ENCODE measurements at regions not wholly inside any gene's neighbourhood (a gene's known extent, or its start where the extent isn't known, plus 50 kb on each side); places are given as distances from the start of the nearest gene placed in this dataset.
"Not testable (repeated sequence)": the region's sequence is repeated elsewhere in the genome, so short reads cannot be mapped to it uniquely, and the experiment has no call there.

DNA sequence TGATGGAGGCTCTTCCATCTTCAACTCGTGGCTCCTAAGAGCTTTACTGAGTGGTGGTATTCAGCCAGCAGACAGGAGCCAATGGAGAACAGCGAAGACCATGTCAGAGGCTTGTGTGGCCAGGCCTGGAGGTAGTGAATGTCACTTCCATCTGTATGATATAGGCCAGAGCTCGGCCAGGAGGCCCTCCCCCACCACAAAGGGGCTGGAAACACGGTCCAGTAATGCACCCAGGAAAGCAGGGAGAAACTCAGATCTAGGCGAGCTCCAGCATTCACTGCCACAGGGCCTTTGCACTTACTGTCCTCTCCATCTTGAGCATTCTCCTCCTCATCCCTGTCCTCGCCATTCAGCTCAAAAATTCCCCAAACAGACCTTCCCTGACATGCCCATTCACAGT is 555.3 kb upstream of the C16orf82 start:
- no peak for DNase-seq

DNA sequence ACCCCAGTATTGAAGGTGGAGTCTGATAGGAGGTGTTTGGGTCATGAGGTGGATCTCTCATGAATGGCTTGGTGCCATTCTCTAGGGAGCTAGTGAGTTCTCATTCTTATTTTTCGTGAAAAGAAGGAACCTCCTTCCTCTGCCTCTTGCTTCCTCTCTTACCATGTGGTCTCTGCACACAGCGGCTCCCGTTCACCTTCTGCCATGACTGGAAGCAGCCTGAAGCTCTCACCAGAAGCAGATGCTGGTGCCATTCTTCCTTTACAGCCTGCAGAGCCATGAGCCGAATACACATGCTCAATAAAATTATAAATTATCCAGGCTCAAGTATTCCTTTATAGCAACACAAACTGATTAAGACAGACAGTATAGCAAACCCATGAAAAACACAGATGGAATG is 545.1 kb upstream of the C16orf82 start:
- no peak for DNase-seq

- DNase-seq = no peak
Observed at GRCh38 chr16:26524281-26524680, 542.4 kb upstream of the C16orf82 start.

- no peak for DNase-seq
Observed at GRCh38 chr16:26524846-26525245, 541.9 kb upstream of the C16orf82 start.

DNA sequence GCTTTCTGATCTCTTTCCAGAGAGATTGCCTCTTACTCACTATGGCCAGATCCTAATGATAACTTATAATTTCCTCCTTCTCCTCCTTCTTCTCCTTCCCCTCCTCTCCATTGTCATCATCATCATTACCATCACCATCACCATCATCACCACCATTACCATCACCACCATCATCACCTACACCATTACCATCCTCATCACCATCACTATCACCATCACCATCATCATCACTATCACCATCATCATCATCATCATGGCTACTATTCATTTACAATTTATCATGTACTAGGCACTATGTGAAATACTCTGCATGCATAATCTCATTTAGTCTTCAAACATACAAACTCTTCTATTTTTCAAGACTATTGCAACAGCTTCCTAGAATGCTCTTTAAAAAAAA is 540.9 kb upstream of the C16orf82 start:
- DNase-seq = no peak

DNA sequence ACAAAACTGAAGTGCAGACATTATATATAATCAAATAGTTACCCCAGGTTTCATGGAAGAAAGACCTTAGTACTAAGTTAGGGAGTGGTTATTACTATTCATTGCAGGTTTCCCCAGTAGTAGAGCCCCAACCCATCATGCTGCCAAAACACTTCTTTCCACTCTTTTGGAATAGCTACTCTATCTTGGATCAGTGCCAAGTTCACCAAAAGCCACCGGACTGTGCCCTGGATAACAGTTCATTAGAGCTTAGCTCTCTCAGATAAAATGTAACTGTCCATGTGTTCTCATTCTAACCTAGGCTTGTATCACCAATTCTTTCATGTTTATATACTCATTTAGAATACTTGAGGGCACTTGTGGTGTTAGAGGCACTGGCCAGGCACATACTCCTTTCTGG is 540.1 kb upstream of the C16orf82 start:
- DNase-seq = no peak

DNA sequence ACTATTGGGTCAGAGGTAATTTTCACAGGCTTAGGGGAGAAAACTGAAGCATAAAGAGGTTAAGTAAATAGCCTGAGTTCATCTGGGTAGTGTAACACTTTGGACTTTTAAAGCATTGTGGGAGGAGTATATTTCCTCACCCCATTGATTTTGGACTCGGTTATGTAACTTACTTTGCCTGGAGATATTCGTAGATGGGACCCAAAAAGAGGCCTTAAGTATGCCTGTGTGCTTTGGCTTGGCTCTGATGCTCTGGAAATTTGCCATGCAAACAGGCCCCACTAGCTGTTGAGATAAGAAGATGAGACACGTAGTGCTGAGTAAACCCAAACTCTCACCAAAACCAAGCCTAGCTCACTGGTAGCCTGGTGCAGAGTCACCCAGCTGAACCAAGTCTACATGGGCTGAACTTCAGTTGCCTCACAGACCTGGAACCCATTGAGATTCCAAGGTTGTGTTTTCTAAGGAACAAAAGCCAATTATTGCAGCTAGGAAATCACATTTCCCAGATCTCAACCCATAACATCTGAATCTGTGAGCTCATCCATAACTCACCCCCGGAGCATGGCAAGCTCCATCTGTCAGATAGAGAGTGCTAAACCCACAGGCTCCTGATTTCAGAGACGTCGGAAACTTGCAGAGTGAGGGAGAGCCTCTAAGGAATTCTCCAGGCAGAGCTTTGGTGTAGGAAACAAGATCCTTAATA is 536.0 kb upstream of the C16orf82 start:
- DNase-seq = no peak

- no peak for DNase-seq
Observed at GRCh38 chr16:26531290-26531730, 535.4 kb upstream of the C16orf82 start.

DNA sequence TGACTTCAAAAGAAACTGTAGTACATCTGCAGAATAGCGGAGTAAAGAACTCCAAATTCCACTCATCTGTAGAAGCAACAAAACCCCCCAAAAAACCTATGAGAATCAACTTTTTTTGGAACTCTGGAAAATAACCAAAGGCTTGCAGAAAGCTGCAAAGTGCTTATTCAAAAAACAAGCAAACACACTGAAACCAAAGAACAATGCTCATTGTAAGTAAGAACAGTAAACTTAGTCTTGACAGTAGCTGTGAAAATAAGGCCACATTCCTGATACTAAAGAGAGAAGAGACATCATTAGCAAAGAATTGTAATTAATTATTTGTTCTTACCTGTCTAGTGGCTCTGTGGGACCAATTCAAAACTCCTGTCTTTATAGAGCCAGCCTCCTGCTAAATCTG is 534.3 kb upstream of the C16orf82 start:
- DNase-seq = no peak

DNA sequence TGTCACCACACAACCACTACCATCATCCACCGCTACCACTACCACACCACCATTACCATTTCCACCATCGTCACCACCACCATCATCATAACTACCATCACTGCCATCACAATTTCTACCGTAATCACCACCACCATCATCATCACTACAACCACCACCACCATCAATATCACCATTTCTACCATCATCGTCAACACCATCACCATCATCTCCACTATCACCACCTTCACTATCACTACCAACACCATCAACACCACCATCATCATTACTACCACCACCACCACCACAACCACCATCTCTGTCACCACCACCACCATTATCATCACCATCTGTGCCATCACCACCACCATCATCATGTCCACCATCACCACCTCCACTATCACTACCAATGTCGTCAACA is 524.5 kb upstream of the C16orf82 start:
- DNase-seq = no peak

GRCh38 chr16:26546573-26546972 is 520.2 kb upstream of the C16orf82 start:
- DNase-seq = no peak

- DNase-seq = no peak
Observed at GRCh38 chr16:26547681-26548080, 519.0 kb upstream of the C16orf82 start.

DNA sequence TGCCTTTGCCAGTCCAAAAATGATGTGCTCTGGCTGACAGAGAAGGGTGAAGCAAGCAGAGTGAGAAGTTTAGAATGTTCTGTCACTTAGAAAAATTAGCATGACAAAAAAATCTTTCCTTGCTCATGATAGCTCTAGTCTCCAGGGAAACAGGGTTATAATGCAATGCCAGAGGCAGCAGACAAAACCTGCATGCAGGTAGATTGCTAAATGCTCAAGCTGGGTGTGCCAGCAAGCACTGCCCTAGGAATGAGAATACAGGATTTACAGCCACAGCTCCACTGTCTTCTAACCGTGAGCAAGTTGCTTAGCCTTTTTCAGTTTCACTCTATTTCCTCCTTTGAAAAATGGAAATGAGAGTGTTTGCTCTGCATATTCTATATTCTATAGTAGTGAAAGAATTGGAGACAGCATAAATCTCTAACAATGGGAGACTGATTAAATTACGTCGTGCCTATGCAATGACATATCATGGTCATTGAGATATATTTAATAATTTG is 516.6 kb upstream of the C16orf82 start:
- no peak for DNase-seq

DNA sequence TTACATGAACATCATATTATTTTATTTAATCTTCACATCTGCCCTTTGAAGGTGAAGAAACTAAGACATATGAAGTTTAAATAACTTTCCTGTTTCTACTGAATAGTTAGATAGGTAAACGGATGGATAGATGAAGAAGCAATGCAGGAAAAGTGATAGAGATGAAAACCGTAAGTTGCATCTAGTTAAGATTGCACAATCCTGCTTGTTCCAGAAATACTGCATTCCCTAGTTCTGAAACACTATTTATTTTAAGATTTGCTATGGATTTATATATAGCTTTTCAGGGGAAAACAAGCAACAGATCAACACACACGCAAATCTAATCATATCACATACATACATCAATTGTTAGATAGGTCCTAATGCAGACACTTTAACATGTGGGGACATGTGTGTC is 512.7 kb upstream of the C16orf82 start:
- no peak for DNase-seq

DNA sequence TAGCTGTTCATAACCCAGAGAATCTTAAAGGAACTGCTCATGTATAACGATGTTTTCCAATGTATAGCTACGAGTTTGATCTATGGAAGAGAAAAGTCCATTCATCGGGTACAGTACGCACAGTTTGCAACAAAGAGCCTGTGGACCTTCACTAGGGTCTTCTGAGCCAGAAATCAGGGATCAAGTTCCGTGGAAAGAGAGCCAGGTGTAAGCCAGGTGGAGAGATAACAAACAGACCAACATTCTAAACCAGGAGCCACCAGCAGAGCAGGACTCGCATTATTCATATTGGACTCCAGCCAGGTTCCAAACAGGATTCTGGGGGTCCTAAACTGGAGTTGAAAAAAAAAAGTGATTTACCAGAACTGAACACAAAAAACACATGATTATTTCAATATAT is 505.4 kb upstream of the C16orf82 start:
- DNase-seq = no peak

- no peak for DNase-seq
Observed at GRCh38 chr16:26563018-26563417, 503.7 kb upstream of the C16orf82 start.

GRCh38 chr16:26567356-26567755 is 499.4 kb upstream of the C16orf82 start:
- no peak for DNase-seq

GRCh38 chr16:26569793-26570192 is 496.9 kb upstream of the C16orf82 start:
- peak; percentile 40 for DNase-seq

GRCh38 chr16:26578748-26579147 is 488.0 kb upstream of the C16orf82 start:
- no peak for DNase-seq

GRCh38 chr16:26583803-26584202 is 482.9 kb upstream of the C16orf82 start:
- DNase-seq = no peak

- DNase-seq = no peak
Observed at GRCh38 chr16:26593700-26594099, 473.0 kb upstream of the C16orf82 start.

GRCh38 chr16:26594666-26595065 is 472.1 kb upstream of the C16orf82 start:
- DNase-seq = no peak

GRCh38 chr16:26595199-26595598 is 471.5 kb upstream of the C16orf82 start:
- no peak for DNase-seq

DNA sequence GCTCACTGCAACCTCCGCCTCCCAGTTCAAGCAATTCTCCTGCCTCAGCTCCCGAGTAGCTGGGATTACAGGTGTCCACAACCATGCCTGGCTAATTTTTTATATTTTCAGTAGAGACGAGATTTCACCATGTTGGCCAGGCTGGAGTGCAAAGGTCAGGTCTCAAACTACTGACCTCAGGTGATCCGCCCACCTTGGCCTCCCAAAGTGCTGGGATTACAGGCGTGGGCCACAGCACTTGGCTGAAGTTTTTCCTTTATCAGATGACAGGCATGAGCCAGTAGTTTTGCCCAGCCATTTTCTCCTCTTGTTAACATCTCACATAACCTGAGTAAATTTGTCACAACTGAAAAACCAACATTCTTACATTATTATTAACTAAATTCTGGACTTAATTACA is 470.7 kb upstream of the C16orf82 start:
- DNase-seq = not testable (repeated sequence)

GRCh38 chr16:26598061-26598460 is 468.7 kb upstream of the C16orf82 start:
- DNase-seq = no peak
